ENCODE measurements at regions not wholly inside any gene's neighbourhood (a gene's known extent, or its start where the extent isn't known, plus 50 kb on each side); places are given as distances from the start of the nearest gene placed in this dataset.

- H3K27me3 ChIP-seq: no peaks in the 10 kb centered on the region
- no peaks in the 10 kb centered on the region for H3K4me1 ChIP-seq
- TF ChIP-seq CTCF (IDR thresholded peaks at IDR 0.05): no peak
- intact Hi-C loops (cut with DNase I): no loop called here
- no peak for ATAC-seq
- H3K4me3 ChIP-seq: no peak overlapping the region
- H3K27ac ChIP-seq: no peak overlapping the region
- DNase-seq: no peak
- no peaks in the 10 kb centered on the region for H3K9me3 ChIP-seq
- H3K36me3 ChIP-seq: no peaks in the 10 kb centered on the region
Measured at GRCh38 chr6:5855787-5856470, 150.8 kb downstream of the NRN1 start.

- Histone ChIP-seq H3K27ac (no peak overlapping the region), H3K27me3 (no peaks in the 10 kb centered on the region), H3K4me3 (no peak overlapping the region), H3K36me3 (no peaks in the 10 kb centered on the region), H3K4me1 (no peaks in the 10 kb centered on the region), H3K9me3 (no peaks in the 10 kb centered on the region)
- DNase-seq (no peak), ATAC-seq (no peak)
- no peak for TF ChIP-seq CTCF (IDR thresholded peaks at IDR 0.05)
- intact Hi-C loops (cut with DNase I): no loop called here
Measured at GRCh38 chr6:5854899-5855298, 151.8 kb downstream of the NRN1 start.

- Histone ChIP-seq H3K4me3 (peak overlapping the region; percentile 47), H3K4me1 (no peaks in the 10 kb centered on the region), H3K9me3 (no peaks in the 10 kb centered on the region), H3K36me3 (no peaks in the 10 kb centered on the region), H3K27me3 (no peaks in the 10 kb centered on the region), H3K27ac (no peak overlapping the region)
- ATAC-seq: peak; percentile 93
- intact Hi-C loops (cut with DNase I): no loop called here
- peak; percentile 87 for DNase-seq
- TF ChIP-seq CTCF (IDR thresholded peaks at IDR 0.05): no peak
Measured at GRCh38 chr6:5851261-5851757, 155.4 kb downstream of the NRN1 start.

- H3K4me1 ChIP-seq: no peaks in the 10 kb centered on the region
- no peak overlapping the region for H3K27ac ChIP-seq
- no peak for TF ChIP-seq CTCF (IDR thresholded peaks at IDR 0.05)
- intact Hi-C loops (cut with DNase I): no loop called here
- ATAC-seq (peak; percentile 11), DNase-seq (no peak)
- H3K36me3 ChIP-seq: no peaks in the 10 kb centered on the region
- H3K9me3 ChIP-seq: no peaks in the 10 kb centered on the region
- peak overlapping the region; percentile 47 for H3K4me3 ChIP-seq
- H3K27me3 ChIP-seq: no peaks in the 10 kb centered on the region
Measured at GRCh38 chr6:5850848-5851255, 155.9 kb downstream of the NRN1 start.

- ATAC-seq (no peak), DNase-seq (no peak)
- TF ChIP-seq CTCF (IDR thresholded peaks at IDR 0.05): no peak
- H3K27ac ChIP-seq: no peak overlapping the region
- intact Hi-C loops (cut with DNase I): no loop called here
- H3K36me3 ChIP-seq: no peaks in the 10 kb centered on the region
- H3K4me1 ChIP-seq: no peaks in the 10 kb centered on the region
- H3K4me3 ChIP-seq: no peak overlapping the region
- H3K9me3 ChIP-seq: peaks cover 6% of the 10 kb centered on the region
- H3K27me3 ChIP-seq: no peaks in the 10 kb centered on the region
Measured at GRCh38 chr6:5846889-5847288, 159.8 kb downstream of the NRN1 start.
